Sigmoid colon (tissue), 6 donors: ENCODE measurements at regions not wholly inside any gene's neighbourhood (a gene's known extent, or its start where the extent isn't known, plus 50 kb on each side); places are given as distances from the start of the nearest gene placed in this dataset.

Experiments used
- DNase-seq: peaks from one replicate; pipeline ENCODE4 v3.0.0-alpha.2; 2019
- H3K27ac ChIP-seq, 4 donors: fragments of 200-600 bp; sonication (generic); one replicate each; pipeline ENCODE4 v1.5.1; 2016 to 2019; ENCODE audit warnings: mild to moderate bottlenecking in 1 of 4
- H3K27me3 ChIP-seq, 3 donors: fragments of 200-600 bp; sonication (generic); one replicate each; pipeline ENCODE4 v1.5.1; 2019; ENCODE audit warnings: mild to moderate bottlenecking in 1 of 3
- H3K36me3 ChIP-seq, 4 donors: fragments of 200-600 bp; sonication (generic); one replicate each; pipeline ENCODE4 v1.5.1; 2016 to 2019
- H3K4me1 ChIP-seq, 4 donors: fragments of 200-600 bp; sonication (generic); one replicate each; pipeline ENCODE4 v1.5.1; 2017 to 2019
- H3K4me3 ChIP-seq, 4 donors: fragments of 200-600 bp; sonication (generic); one replicate each; pipeline ENCODE4 v1.5.1; 2017 to 2019; ENCODE audit warnings: mild to moderate bottlenecking in 2 of 4, moderate library complexity in 1 of 4
- H3K9me3 ChIP-seq, 4 donors: fragments of 200-600 bp in 3 of 4; sonication (generic) in 3 of 4; one replicate each; pipeline versions ENCODE4 v1.5.1 to v1.6.1; 2013 to 2019
- EP300 ChIP-seq, 4 donors: sonication (generic); formaldehyde crosslinking; IDR thresholded peaks; one replicate each; pipeline ENCODE4 v1.6.1; 2017; ENCODE audit warnings: antibody characterized with exemption in 4 of 4
- POLR2A ChIP-seq, 2 donors: fragments of 450-650 bp; IDR thresholded peaks; one replicate each; pipeline ENCODE4 v1.6.1; 2016; ENCODE audit warnings: antibody characterized with exemption in 2 of 2, mild to moderate bottlenecking in 2 of 2, moderate library complexity in 2 of 2
- POLR2AphosphoS5 ChIP-seq, 4 donors: sonication (generic); formaldehyde crosslinking; IDR thresholded peaks; one replicate each; pipeline ENCODE4 v1.6.1; 2017; ENCODE audit warnings: antibody characterized with exemption in 4 of 4
- WGBS, 2 donors: extraction: QIAGEN DNeasy Blood & Tissue Kit; methylation state at CpG; one replicate each; pipeline ENCODE4 v1.1.7; 2013; 5-methylcytosine and 5-hydroxymethylcytosine counted together
- intact Hi-C: fragments of 100-400 bp; cut with DNase I; formaldehyde crosslinking; loops from one replicate; pipeline ENCODE4 v1.15.1; 2023
- TF ChIP-seq, protein P1 (sequence below), 4 experiments: fragments of 450-650 bp in 3 of 4; fragments of 200-600 bp in 1 of 4; IDR thresholded peaks; one replicate each; pipeline ENCODE4 v1.5.1; 2016 to 2019; ENCODE audit warnings: antibody characterized with exemption in 4 of 4, mild to moderate bottlenecking in 3 of 4, moderate library complexity in 2 of 4
- donor health status: healthy with polysubstance abuse.
- donor health status: healthy.

DNA sequence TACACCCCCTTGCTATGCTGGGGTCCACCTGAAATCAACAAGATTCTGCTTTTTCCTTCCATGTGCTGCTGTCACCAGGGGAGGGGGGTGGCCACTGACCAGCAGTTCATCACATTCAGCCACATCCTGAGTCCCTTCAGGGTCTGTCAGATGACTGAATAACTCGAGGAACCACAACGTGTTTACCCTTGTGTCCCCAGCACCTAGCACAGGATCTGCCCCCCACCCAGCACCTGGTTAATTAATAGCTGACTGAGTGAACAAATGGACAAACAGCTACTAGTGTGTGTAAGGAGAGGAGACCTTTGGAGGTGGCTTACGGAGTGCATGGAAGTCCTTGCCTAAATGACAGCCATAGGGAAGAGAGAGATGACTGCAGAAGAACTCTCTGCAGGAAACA is 119.5 kb upstream of the NCAM1 start:
- intact Hi-C loops: no loop called here
- 18 to 56% methylated on average over 3 of the region's 3 CpGs for WGBS, 2 donors
- Histone ChIP-seq H3K36me3 (no peaks in the 10 kb centered on the region), H3K9me3 (no peaks in the 10 kb centered on the region), H3K27me3 (no peaks in the 10 kb centered on the region), H3K4me3 (no peak overlapping the region), H3K27ac (no peak overlapping the region), H3K4me1 (no peaks in the 10 kb centered on the region)
- no peak for DNase-seq
- TF ChIP-seq POLR2AphosphoS5 (IDR thresholded peaks at IDR 0.05) (no peak), EP300 (IDR thresholded peaks at IDR 0.05) (no peak)
- TF ChIP-seq, protein P1, sequence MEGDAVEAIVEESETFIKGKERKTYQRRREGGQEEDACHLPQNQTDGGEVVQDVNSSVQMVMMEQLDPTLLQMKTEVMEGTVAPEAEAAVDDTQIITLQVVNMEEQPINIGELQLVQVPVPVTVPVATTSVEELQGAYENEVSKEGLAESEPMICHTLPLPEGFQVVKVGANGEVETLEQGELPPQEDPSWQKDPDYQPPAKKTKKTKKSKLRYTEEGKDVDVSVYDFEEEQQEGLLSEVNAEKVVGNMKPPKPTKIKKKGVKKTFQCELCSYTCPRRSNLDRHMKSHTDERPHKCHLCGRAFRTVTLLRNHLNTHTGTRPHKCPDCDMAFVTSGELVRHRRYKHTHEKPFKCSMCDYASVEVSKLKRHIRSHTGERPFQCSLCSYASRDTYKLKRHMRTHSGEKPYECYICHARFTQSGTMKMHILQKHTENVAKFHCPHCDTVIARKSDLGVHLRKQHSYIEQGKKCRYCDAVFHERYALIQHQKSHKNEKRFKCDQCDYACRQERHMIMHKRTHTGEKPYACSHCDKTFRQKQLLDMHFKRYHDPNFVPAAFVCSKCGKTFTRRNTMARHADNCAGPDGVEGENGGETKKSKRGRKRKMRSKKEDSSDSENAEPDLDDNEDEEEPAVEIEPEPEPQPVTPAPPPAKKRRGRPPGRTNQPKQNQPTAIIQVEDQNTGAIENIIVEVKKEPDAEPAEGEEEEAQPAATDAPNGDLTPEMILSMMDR (IDR thresholded peaks at IDR 0.05): no peak

DNA sequence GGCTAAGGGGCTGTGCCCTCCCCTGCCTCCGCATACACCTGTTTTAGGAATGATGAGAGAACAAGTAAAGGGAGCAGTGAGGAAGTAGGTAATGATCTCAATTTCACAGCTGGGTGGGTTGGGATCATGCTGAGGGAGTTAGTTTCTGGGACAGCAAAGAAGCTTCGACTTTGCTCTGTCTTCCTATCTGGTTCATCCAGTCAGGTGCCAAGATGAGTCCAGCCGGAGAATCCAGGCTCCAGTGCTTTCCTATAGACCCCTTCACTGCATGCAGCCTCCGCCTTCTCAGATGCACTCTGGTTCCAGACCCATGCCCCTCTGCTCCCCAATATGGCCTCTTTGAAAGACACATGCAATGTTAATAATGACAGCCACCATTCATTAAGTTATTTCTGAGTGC is 119.1 kb upstream of the NCAM1 start:
- WGBS, 2 donors: 76 to 89% methylated on average over 4 of the region's 4 CpGs
- Histone ChIP-seq H3K9me3 (no peaks in the 10 kb centered on the region), H3K36me3 (no peaks in the 10 kb centered on the region), H3K27ac (no peak overlapping the region), H3K27me3 (no peaks in the 10 kb centered on the region), H3K4me1 (no peaks in the 10 kb centered on the region), H3K4me3 (no peak overlapping the region)
- TF ChIP-seq EP300 (IDR thresholded peaks at IDR 0.05): no peak
- no peak for TF ChIP-seq POLR2A (IDR thresholded peaks at IDR 0.05)
- TF ChIP-seq, protein P1 (IDR thresholded peaks at IDR 0.05): no peak
- TF ChIP-seq POLR2AphosphoS5 (IDR thresholded peaks at IDR 0.05): no peak
- intact Hi-C loops: no loop called here
- no peak for DNase-seq

DNA sequence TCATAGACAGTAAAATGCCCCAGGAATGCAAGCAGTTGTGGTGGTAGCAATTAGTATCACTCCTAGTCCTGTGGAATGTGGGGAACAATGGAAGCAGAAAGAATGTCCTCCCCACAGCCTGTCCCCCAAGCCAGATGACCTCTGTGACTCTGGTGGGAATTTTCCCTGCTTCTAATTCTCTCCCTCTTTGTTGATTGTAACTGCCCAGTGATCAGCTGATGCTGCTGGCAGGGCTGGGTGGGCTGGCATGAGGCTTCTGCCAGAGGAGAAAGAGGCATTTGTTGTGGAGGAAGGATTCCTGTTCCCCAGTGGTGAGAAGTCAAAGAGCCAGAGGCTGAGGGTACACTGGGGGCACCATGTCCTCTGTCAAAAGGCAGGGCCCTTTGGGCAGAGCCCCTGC is 116.7 kb upstream of the NCAM1 start:
- intact Hi-C loops: no loop called here

GRCh38 chr11:112847568-112847967 is 113.7 kb upstream of the NCAM1 start:
- H3K27ac ChIP-seq: no peak overlapping the region
- H3K9me3 ChIP-seq: peaks cover 0 to 2% (median 0%) of the 10 kb centered on the region in 4 donors
- no peaks in the 10 kb centered on the region for H3K36me3 ChIP-seq
- H3K4me3 ChIP-seq: no peak overlapping the region
- WGBS, 2 donors: 91 to 94% methylated on average over 4 of the region's 4 CpGs
- intact Hi-C loops: no loop called here
- H3K27me3 ChIP-seq: no peaks in the 10 kb centered on the region
- no peak for DNase-seq
- TF ChIP-seq EP300 (IDR thresholded peaks at IDR 0.05) (no peak), POLR2A (IDR thresholded peaks at IDR 0.05) (no peak), POLR2AphosphoS5 (IDR thresholded peaks at IDR 0.05) (no peak)
- TF ChIP-seq, protein P1 (IDR thresholded peaks at IDR 0.05): no peak
- H3K4me1 ChIP-seq: no peaks in the 10 kb centered on the region

More for the DNA sequence above, 116.7 kb upstream of the NCAM1 start:
- Histone ChIP-seq H3K36me3 (no peaks in the 10 kb centered on the region), H3K27ac (peak overlapping the region in 1 of 4 donors; percentile 44), H3K9me3 (peaks cover 0 to 2% (median 0%) of the 10 kb centered on the region in 4 donors), H3K27me3 (no peaks in the 10 kb centered on the region), H3K4me1 (no peaks in the 10 kb centered on the region), H3K4me3 (no peak overlapping the region)
- DNase-seq: peak; percentile 71
- peak in 3 of 4 donors; percentile 6 to 23 (median 20) for TF ChIP-seq POLR2AphosphoS5 (IDR thresholded peaks at IDR 0.05)
- TF ChIP-seq, protein P1 (IDR thresholded peaks at IDR 0.05): no peak
- no peak for TF ChIP-seq EP300 (IDR thresholded peaks at IDR 0.05)
- TF ChIP-seq POLR2A (IDR thresholded peaks at IDR 0.05): no peak

DNA sequence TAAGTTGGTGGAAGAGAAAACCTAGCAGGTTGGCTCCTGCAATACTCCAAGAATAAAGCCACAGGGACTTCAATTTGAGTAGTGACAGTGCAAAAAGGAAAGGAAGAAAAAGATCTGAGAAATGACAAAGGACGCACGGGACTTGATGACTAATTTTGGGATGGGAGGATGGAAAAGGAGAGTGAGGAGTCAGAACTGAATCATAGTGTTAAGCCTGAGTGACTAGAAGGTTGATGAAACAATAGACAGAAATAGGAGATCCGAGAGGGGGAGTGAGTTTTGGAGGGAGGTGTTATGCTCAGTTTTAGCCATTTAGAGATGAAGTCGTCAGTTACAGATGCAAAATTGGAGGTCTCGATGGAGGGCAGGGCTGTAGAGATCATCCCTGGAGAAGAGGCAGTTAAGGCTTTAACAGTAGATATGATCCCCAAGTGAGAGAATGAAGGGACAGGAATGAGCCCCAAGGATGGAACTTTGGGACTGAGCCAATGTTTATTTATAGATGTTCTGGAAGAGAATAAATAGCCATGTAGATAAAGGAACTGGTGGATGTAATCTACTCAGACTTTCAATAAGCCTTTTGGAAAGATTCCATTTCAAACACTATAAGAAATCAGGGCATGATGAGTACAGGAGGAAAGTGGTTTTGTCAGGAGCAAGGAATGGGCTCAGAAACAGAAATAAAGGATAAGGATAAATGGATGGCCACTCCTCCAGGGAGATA is 108.9 kb upstream of the NCAM1 start:
- intact Hi-C loops: no loop called here
- H3K9me3 ChIP-seq: peaks cover 0 to 2% (median 0%) of the 10 kb centered on the region in 4 donors
- WGBS, 2 donors: 85 to 86% methylated on average over 5 of the region's 5 CpGs
- H3K36me3 ChIP-seq: no peaks in the 10 kb centered on the region
- H3K27me3 ChIP-seq: no peaks in the 10 kb centered on the region
- TF ChIP-seq POLR2A (IDR thresholded peaks at IDR 0.05): no peak
- no peak for TF ChIP-seq POLR2AphosphoS5 (IDR thresholded peaks at IDR 0.05)
- TF ChIP-seq EP300 (IDR thresholded peaks at IDR 0.05): no peak
- TF ChIP-seq, protein P1 (IDR thresholded peaks at IDR 0.05): no peak
- no peaks in the 10 kb centered on the region for H3K4me1 ChIP-seq
- H3K4me3 ChIP-seq: no peak overlapping the region
- no peak for DNase-seq
- no peak overlapping the region for H3K27ac ChIP-seq
